Stomach (tissue), 8 donors: ENCODE measurements at regions not wholly inside any gene's neighbourhood (a gene's known extent, or its start where the extent isn't known, plus 50 kb on each side); places are given as distances from the start of the nearest gene placed in this dataset.

Source experiments
- DNase-seq, 2 donors: peaks; one replicate each; pipeline versions ENCODE4 v3.0.0 to v3.0.0-alpha.2; 2013 to 2019
- H3K27ac ChIP-seq, 5 donors: fragments of 200-600 bp in 4 of 5; sonication (generic) in 4 of 5; one replicate each; pipeline ENCODE4 v1.5.1; 2013 to 2019; ENCODE audit warnings: mild to moderate bottlenecking in 1 of 5, moderate library complexity in 1 of 5
- H3K27me3 ChIP-seq, 3 donors: fragments of 200-600 bp; sonication (generic); one replicate each; pipeline ENCODE4 v1.5.1; 2017 to 2019; ENCODE audit warnings: mixed run types in 1 of 3
- H3K36me3 ChIP-seq, 4 donors: fragments of 200-600 bp; sonication (generic); 1 replicate in 3 of 4; 2 replicates in 1 of 4; pipeline ENCODE4 v1.5.1; 2016 to 2019
- H3K4me1 ChIP-seq, 4 donors: fragments of 200-600 bp; sonication (generic); one replicate each; pipeline ENCODE4 v1.5.1; 2016 to 2019
- H3K4me3 ChIP-seq, 4 donors: fragments of 200-600 bp; sonication (generic) in 3 of 4; one replicate each; pipeline ENCODE4 v1.5.1; 2016 to 2019; ENCODE audit warnings: mild to moderate bottlenecking in 1 of 4
- H3K9me3 ChIP-seq, 4 donors: fragments of 200-600 bp; sonication (generic); one replicate each; pipeline ENCODE4 v1.5.1; 2016 to 2019
- EP300 ChIP-seq: sonication (generic); formaldehyde crosslinking; IDR thresholded peaks from one replicate; pipeline ENCODE4 v1.6.1; 2017; ENCODE audit warnings: antibody characterized with exemption
- POLR2A ChIP-seq, 4 donors: fragments of 450-650 bp; IDR thresholded peaks; one replicate each; pipeline ENCODE4 v1.6.1; 2016; ENCODE audit warnings: antibody characterized with exemption in 4 of 4, control low read depth in 2 of 4, mild to moderate bottlenecking in 1 of 4, moderate library complexity in 1 of 4
- POLR2AphosphoS5 ChIP-seq, 3 donors: sonication (generic); formaldehyde crosslinking; IDR thresholded peaks; one replicate each; pipeline ENCODE4 v1.6.1; 2016; ENCODE audit warnings: antibody characterized with exemption in 3 of 3
- WGBS, 5 donors: extraction: QIAGEN DNeasy Blood & Tissue Kit in 3 of 5; methylation state at CpG; one replicate each; pipeline versions ENCODE4 v1.1.5 to v1.1.7; 2013 to 2018; 5-methylcytosine and 5-hydroxymethylcytosine counted together
- intact Hi-C: fragments of 100-400 bp; cut with DNase I; formaldehyde crosslinking; loops from one replicate; pipeline ENCODE4 v1.15.1; 2023; ENCODE audit warnings: low total_unique reads
- TF ChIP-seq, protein P1 (sequence below), 7 experiments: fragments of 450-650 bp in 4 of 7; fragments of 200-600 bp in 3 of 7; sonication (generic) in 3 of 7; IDR thresholded peaks; one replicate each; pipeline ENCODE4 v1.5.1; 2016 to 2019; ENCODE audit warnings: antibody characterized with exemption in 7 of 7, control low read depth in 2 of 7, mild to moderate bottlenecking in 1 of 7
- donor health status: healthy with polysubstance abuse.
- donor health status: Bipolar disorder and iron deficiency.
- donor health status: healthy.

DNA sequence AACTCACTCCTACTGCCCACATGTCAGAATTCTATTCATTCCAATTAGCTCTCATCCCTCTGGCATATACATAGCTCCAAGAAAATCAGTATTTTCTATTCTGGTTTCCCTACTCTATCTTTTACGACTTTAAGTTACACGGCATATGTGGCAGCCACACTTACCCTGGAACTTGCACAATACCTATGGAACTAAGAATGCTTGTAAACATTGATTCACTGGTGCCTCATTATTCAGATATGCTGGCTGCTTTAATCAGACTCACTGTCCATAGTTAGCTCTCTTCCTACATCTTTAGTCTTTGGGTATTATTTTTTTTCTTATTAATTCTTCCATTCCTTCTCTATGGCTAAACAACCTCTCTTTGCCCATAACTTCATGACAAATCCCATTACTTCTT lies 1519.9 kb upstream of the ACVR2A start:
- intact Hi-C loops = no loop called here
- Histone ChIP-seq H3K9me3 (no peaks in the 10 kb centered on the region), H3K27me3 (no peaks in the 10 kb centered on the region), H3K27ac (no peak overlapping the region), H3K36me3 (no peaks in the 10 kb centered on the region), H3K4me3 (no peak overlapping the region), H3K4me1 (peaks cover 0 to 15% (median 0%) of the 10 kb centered on the region in 4 donors)
- no peak for TF ChIP-seq POLR2AphosphoS5 (IDR thresholded peaks at IDR 0.05)
- no peak for TF ChIP-seq POLR2A (IDR thresholded peaks at IDR 0.05)
- TF ChIP-seq, protein P1, sequence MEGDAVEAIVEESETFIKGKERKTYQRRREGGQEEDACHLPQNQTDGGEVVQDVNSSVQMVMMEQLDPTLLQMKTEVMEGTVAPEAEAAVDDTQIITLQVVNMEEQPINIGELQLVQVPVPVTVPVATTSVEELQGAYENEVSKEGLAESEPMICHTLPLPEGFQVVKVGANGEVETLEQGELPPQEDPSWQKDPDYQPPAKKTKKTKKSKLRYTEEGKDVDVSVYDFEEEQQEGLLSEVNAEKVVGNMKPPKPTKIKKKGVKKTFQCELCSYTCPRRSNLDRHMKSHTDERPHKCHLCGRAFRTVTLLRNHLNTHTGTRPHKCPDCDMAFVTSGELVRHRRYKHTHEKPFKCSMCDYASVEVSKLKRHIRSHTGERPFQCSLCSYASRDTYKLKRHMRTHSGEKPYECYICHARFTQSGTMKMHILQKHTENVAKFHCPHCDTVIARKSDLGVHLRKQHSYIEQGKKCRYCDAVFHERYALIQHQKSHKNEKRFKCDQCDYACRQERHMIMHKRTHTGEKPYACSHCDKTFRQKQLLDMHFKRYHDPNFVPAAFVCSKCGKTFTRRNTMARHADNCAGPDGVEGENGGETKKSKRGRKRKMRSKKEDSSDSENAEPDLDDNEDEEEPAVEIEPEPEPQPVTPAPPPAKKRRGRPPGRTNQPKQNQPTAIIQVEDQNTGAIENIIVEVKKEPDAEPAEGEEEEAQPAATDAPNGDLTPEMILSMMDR (IDR thresholded peaks at IDR 0.05) = no peak
- TF ChIP-seq EP300 = no peak
- 91 to 96% (median 94%) methylated on average over 2 of the region's 2 CpGs for WGBS, 5 donors
- no peak for DNase-seq

DNA sequence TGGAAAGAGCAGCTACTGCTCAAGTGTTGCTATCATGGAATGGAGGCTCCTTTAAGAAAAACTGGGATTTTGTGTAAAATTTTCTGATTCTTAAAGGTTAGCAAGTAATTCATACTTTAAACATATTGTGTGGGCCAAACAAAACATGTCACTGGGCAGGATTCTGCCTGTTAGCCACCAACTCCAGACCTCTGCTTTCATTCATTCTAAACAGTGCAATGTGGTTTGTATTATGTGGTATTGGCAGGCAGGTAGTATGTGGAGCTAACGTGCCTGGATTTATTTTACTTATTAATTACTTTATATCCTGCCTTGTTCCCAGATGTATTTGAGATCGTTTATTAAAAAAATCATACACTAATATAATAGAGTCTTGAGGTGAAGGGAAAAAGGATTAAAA lies 1521.3 kb upstream of the ACVR2A start:
- 40 to 58% (median 51%) methylated on average over 2 of the region's 2 CpGs for WGBS, 5 donors
- Histone ChIP-seq H3K36me3 (no peaks in the 10 kb centered on the region), H3K27me3 (no peaks in the 10 kb centered on the region), H3K9me3 (no peaks in the 10 kb centered on the region), H3K4me1 (peaks cover 0 to 15% (median 0%) of the 10 kb centered on the region in 4 donors), H3K4me3 (no peak overlapping the region), H3K27ac (no peak overlapping the region)
- TF ChIP-seq POLR2AphosphoS5 (IDR thresholded peaks at IDR 0.05) = no peak
- TF ChIP-seq, protein P1 (IDR thresholded peaks at IDR 0.05) = no peak
- TF ChIP-seq EP300 = no peak
- TF ChIP-seq POLR2A (IDR thresholded peaks at IDR 0.05) = no peak
- intact Hi-C loops = no loop called here
- no peak for DNase-seq

DNA sequence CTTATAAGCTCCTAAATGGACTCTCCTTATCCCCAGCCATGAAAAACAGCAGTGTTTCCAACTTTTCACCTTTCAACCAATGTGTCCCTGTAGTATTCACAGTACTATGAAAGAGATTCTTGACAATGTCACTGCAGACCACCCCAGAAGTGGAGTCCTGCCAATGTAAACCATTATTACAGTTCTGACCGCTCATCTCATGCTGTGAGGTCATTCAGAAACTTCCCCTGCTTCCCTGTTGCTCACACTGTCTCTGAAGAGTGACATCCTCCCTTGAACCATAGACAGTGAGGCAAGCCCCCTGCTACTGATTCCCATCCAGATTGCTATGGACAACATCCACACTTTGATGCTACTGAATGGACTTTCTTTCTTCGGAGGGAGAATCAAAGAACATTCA lies 1523.7 kb upstream of the ACVR2A start:
- Histone ChIP-seq H3K4me1 (no peaks in the 10 kb centered on the region), H3K36me3 (no peaks in the 10 kb centered on the region), H3K27me3 (no peaks in the 10 kb centered on the region), H3K27ac (peak overlapping the region in 1 of 5 donors; percentile 38), H3K4me3 (no peak overlapping the region), H3K9me3 (no peaks in the 10 kb centered on the region)
- WGBS, 5 donors = 57 to 81% (median 72%) methylated on average over 2 of the region's 2 CpGs
- intact Hi-C loops = no loop called here
- TF ChIP-seq POLR2AphosphoS5 (IDR thresholded peaks at IDR 0.05) (no peak), POLR2A (IDR thresholded peaks at IDR 0.05) (no peak), EP300 (no peak)
- TF ChIP-seq, protein P1 (IDR thresholded peaks at IDR 0.05) = no peak
- peak in 1 of 2 donors; percentile 73 for DNase-seq

DNA sequence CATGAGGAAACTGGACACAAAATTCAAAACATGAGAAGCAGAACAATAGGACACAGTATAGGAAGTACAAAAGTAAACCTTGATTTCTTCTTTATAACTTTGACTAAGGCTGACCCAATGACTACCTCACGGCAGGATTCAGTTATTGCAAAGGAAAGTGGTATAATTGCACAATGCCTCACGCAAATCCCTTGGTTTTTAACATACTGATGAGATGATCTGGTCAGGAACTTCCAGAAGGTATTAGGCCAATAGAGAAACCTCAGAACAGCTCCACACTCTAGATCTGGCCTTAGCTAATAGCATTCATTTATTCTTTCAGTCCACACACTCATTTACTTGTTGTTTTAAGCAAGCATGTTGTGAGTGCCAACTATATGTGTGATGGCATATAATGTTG lies 1526.9 kb upstream of the ACVR2A start:
- Histone ChIP-seq H3K36me3 (no peaks in the 10 kb centered on the region), H3K27me3 (no peaks in the 10 kb centered on the region), H3K9me3 (no peaks in the 10 kb centered on the region), H3K4me3 (no peak overlapping the region), H3K4me1 (no peaks in the 10 kb centered on the region), H3K27ac (no peak overlapping the region)
- no peak for DNase-seq
- TF ChIP-seq, protein P1 (IDR thresholded peaks at IDR 0.05) = no peak
- TF ChIP-seq POLR2A (IDR thresholded peaks at IDR 0.05) = no peak
- TF ChIP-seq EP300 = no peak
- TF ChIP-seq POLR2AphosphoS5 (IDR thresholded peaks at IDR 0.05) = no peak
- WGBS, 5 donors = 68 to 77% (median 77%) methylated on average over 2 of the region's 2 CpGs
- intact Hi-C loops = no loop called here
